HEK293 (cell line): ENCODE measurements at regions not wholly inside any gene's neighbourhood (a gene's known extent, or its start where the extent isn't known, plus 50 kb on each side); places are given as distances from the start of the nearest gene placed in this dataset.

ENCODE experiments used
- CTCF ChIA-PET: fragments of 350-600 bp; formaldehyde crosslinking; extraction: SDS; loops from one replicate; lab custom pipeline; 2021; ENCODE audit warnings: antibody characterized with exemption; lab: Yijun Ruan, JAX
- POLR2A ChIA-PET: fragments of 300-600 bp; formaldehyde crosslinking; extraction: SDS; loops from one replicate; lab custom pipeline; 2020; ENCODE audit warnings: antibody characterized with exemption, inconsistent platforms; lab: Yijun Ruan, JAX
- H3K27ac ChIP-seq: fragments of 200-500 bp; sonication (Bioruptor generic); 2 replicates; pipeline ENCODE4 v1.5.1; 2014; ENCODE audit warnings: low read depth, low read length, control low read depth, inconsistent platforms; ENCODE audit errors: extremely low read depth
- H3K36me3 ChIP-seq, 2 experiments: fragments of 200-500 bp in 1 of 2; sonication (Bioruptor generic) in 1 of 2; 1 replicate in 1 of 2; 2 replicates in 1 of 2; pipeline ENCODE4 v1.5.1; 2014 to 2017; ENCODE audit warnings: inconsistent platforms in 2 of 2, low read length in 2 of 2; ENCODE audit not compliant: control insufficient read depth in 2 of 2, insufficient read depth in 1 of 2
- H3K4me1 ChIP-seq: fragments of 200-500 bp; sonication (Bioruptor generic); 2 replicates; pipeline ENCODE4 v1.5.1; 2014; ENCODE audit warnings: mild to moderate bottlenecking, low read length, inconsistent platforms; ENCODE audit not compliant: control insufficient read depth, insufficient read depth
- H3K4me3 ChIP-seq: 2 replicates; pipeline ENCODE4 v1.5.1; 2011; ENCODE audit warnings: low read depth, mild to moderate bottlenecking, control low read depth, low read length, moderate library complexity
- H3K9me3 ChIP-seq: fragments of 200-500 bp; sonication (Bioruptor generic); 2 replicates; pipeline ENCODE4 v1.5.1; 2014; ENCODE audit warnings: low read depth, low read length, inconsistent platforms; ENCODE audit not compliant: control insufficient read depth, insufficient read depth
- GLIS1 ChIP-seq: fragments of 450-650 bp; formaldehyde crosslinking; IDR thresholded peaks from 2 replicates; pipeline ENCODE4 v1.5.1; 2016; ENCODE audit warnings: missing biosample characterization, missing genetic modification characterization
- HOXD13 ChIP-seq: sonication (generic); formaldehyde crosslinking; IDR thresholded peaks from 2 replicates; pipeline ENCODE4 v1.8.0; 2022; ENCODE audit warnings: missing genetic modification reagents, borderline replicate concordance
- SALL2 ChIP-seq: fragments of 450-650 bp; formaldehyde crosslinking; IDR thresholded peaks from 2 replicates; pipeline ENCODE4 v1.5.0; 2017; ENCODE audit warnings: missing biosample characterization, mild to moderate bottlenecking, missing genetic modification characterization, borderline replicate concordance
- SCRT1 ChIP-seq: fragments of 450-650 bp; formaldehyde crosslinking; IDR thresholded peaks from 2 replicates; pipeline ENCODE4 v1.5.1; 2016; ENCODE audit warnings: missing biosample characterization, missing genetic modification characterization, borderline replicate concordance
- ZNF121 ChIP-seq: fragments of 450-650 bp; formaldehyde crosslinking; IDR thresholded peaks from 2 replicates; pipeline ENCODE4 v1.5.1; 2016; ENCODE audit warnings: missing biosample characterization, missing genetic modification characterization
- ZNF175 ChIP-seq: fragments of 450-650 bp; formaldehyde crosslinking; IDR thresholded peaks from 2 replicates; pipeline ENCODE4 v1.5.1; 2016; ENCODE audit warnings: missing biosample characterization, missing genetic modification characterization
- ZNF391 ChIP-seq: fragments of 450-650 bp; formaldehyde crosslinking; IDR thresholded peaks from 2 replicates; pipeline ENCODE4 v1.5.1; 2016; ENCODE audit warnings: low read depth, missing biosample characterization, missing genetic modification characterization, borderline replicate concordance
- ZNF600 ChIP-seq: fragments of 450-650 bp; formaldehyde crosslinking; IDR thresholded peaks from 2 replicates; pipeline ENCODE4 v1.5.1; 2016; ENCODE audit warnings: missing biosample characterization, missing genetic modification characterization
- ZNF776 ChIP-seq: fragments of 450-650 bp; formaldehyde crosslinking; IDR thresholded peaks from 2 replicates; pipeline ENCODE4 v1.5.0; 2017; ENCODE audit warnings: missing biosample characterization, missing genetic modification characterization, borderline replicate concordance
- ZSCAN30 ChIP-seq: fragments of 450-650 bp; IDR thresholded peaks from 2 replicates; pipeline ENCODE4 v1.5.1; 2018; ENCODE audit warnings: missing biosample characterization, mild to moderate bottlenecking, missing genetic modification characterization, moderate library complexity
- TF ChIP-seq, protein P1 (sequence below): fragments of 450-650 bp; formaldehyde crosslinking; IDR thresholded peaks from 2 replicates; pipeline ENCODE4 v1.5.1; 2016; ENCODE audit warnings: missing biosample characterization, missing genetic modification characterization
- TF ChIP-seq, protein P2 (sequence below): fragments of 450-650 bp; formaldehyde crosslinking; IDR thresholded peaks from 2 replicates; pipeline ENCODE4 v1.5.1; 2016; ENCODE audit warnings: missing biosample characterization, missing genetic modification characterization
- TF ChIP-seq, protein P3 (sequence below): fragments of 450-650 bp; formaldehyde crosslinking; IDR thresholded peaks from 2 replicates; pipeline ENCODE4 v1.5.1; 2016; ENCODE audit warnings: missing biosample characterization, missing genetic modification characterization
- TF ChIP-seq, protein P4 (sequence below): fragments of 450-650 bp; formaldehyde crosslinking; IDR thresholded peaks from 2 replicates; pipeline ENCODE4 v1.5.1; 2016; ENCODE audit warnings: missing biosample characterization, missing genetic modification characterization
- TF ChIP-seq, protein P5 (sequence below): fragments of 450-650 bp; formaldehyde crosslinking; IDR thresholded peaks from 2 replicates; pipeline ENCODE4 v1.5.1; 2016; ENCODE audit warnings: missing biosample characterization, missing genetic modification characterization
- TF ChIP-seq, protein P6 (sequence below): fragments of 450-650 bp; formaldehyde crosslinking; IDR thresholded peaks from 2 replicates; pipeline ENCODE4 v1.5.1; 2016; ENCODE audit warnings: missing biosample characterization, missing genetic modification characterization

DNA sequence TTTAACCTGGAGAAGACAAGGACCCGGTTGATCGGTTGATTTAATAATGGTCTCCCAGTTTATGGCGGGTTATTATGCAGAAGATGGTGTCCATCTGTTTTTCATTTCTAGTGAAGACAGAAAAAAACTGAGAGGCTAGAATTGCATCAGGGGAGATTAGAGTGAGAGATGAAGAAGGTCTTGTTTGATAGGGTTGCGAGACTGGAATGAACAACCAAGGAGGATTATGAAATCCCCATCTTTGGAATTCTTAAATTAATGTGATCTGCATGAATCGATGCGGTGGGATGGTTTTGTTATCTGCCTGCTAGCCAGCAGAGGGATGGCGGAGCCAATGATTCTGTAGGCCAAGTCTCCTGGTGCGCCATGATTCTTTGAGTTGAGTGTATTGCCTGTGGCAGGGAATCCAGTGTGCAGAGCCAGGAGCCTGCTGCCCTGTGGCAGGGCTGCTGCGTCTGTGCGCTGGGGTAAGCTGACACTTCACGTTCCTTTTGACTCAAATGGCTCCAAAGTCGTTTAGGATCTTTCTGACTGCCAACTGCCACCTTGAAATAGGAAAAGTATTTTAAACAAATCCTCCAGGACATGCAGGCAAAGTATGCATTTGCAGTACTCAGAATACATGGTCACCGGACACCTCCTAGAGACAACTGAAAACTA is 200.1 kb downstream of the CLIC5 start (continued):
- TF ChIP-seq, protein P1, sequence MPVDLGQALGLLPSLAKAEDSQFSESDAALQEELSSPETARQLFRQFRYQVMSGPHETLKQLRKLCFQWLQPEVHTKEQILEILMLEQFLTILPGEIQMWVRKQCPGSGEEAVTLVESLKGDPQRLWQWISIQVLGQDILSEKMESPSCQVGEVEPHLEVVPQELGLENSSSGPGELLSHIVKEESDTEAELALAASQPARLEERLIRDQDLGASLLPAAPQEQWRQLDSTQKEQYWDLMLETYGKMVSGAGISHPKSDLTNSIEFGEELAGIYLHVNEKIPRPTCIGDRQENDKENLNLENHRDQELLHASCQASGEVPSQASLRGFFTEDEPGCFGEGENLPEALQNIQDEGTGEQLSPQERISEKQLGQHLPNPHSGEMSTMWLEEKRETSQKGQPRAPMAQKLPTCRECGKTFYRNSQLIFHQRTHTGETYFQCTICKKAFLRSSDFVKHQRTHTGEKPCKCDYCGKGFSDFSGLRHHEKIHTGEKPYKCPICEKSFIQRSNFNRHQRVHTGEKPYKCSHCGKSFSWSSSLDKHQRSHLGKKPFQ, result no peak
- TF ChIP-seq, protein P2, sequence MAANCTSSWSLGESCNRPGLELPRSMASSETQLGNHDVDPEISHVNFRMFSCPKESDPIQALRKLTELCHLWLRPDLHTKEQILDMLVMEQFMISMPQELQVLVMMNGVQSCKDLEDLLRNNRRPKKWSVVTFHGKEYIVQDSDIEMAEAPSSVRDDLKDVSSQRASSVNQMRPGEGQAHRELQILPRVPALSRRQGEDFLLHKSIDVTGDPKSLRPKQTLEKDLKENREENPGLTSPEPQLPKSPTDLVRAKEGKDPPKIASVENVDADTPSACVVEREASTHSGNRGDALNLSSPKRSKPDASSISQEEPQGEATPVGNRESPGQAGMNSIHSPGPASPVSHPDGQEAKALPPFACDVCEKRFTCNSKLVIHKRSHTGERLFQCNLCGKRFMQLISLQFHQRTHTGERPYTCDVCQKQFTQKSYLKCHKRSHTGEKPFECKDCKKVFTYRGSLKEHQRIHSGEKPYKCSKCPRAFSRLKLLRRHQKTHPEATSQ (tag by site-specific recombination), result no peak
- no peak for TF ChIP-seq GLIS1 (tag by site-specific recombination)
- TF ChIP-seq ZNF121 (tag by site-specific recombination), result no peak
- no peak for TF ChIP-seq ZSCAN30 (tag by site-specific recombination)
- TF ChIP-seq SALL2 (tag by site-specific recombination), result no peak
- no peak for TF ChIP-seq ZNF391
- TF ChIP-seq HOXD13, result no peak
- TF ChIP-seq, protein P3, sequence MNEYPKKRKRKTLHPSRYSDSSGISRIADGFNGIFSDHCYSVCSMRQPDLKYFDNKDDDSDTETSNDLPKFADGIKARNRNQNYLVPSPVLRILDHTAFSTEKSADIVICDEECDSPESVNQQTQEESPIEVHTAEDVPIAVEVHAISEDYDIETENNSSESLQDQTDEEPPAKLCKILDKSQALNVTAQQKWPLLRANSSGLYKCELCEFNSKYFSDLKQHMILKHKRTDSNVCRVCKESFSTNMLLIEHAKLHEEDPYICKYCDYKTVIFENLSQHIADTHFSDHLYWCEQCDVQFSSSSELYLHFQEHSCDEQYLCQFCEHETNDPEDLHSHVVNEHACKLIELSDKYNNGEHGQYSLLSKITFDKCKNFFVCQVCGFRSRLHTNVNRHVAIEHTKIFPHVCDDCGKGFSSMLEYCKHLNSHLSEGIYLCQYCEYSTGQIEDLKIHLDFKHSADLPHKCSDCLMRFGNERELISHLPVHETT (tag by site-specific recombination), result no peak
- TF ChIP-seq ZNF600 (tag by site-specific recombination), result no peak
- TF ChIP-seq ZNF175 (tag by site-specific recombination), result no peak
- TF ChIP-seq, all 188 proteins: peak for 0

DNA sequence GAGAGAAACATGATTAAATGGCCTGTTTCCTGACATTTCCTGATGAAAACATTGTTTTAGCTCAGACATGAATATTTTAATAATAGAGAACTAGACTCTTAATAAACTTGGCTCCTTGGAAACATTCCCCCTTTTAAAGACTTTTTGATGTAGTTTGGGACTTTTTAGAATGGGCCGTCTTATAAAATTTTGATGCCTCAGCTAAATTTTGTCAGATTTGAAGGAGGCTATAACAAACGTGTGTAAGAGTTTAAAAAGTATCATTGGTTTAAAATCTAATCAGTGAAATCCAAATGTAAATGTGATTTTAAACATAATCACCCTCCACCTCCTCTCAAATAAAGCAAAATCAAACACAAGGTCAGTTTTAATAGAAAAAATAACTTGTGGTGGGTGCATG is 200.9 kb downstream of the CLIC5 start:
- ChIA-PET POLR2A (no interaction called here), CTCF (interaction anchor here (0.6 to 0.9 kb wide), 3 partner anchors 11 to 42 kb away, joined by 3 to 5 read pairs (median 4); no protein-coding TSS in a partner anchor)
- Histone ChIP-seq H3K4me3 (no peak overlapping the region), H3K4me1 (peaks cover 4% of the 10 kb centered on the region; the same call in 1 of the 2 replicates), H3K27ac (no peak overlapping the region), H3K9me3 (no peaks in the 10 kb centered on the region), H3K36me3 (no peaks in the 10 kb centered on the region)
- TF ChIP-seq, protein P4, sequence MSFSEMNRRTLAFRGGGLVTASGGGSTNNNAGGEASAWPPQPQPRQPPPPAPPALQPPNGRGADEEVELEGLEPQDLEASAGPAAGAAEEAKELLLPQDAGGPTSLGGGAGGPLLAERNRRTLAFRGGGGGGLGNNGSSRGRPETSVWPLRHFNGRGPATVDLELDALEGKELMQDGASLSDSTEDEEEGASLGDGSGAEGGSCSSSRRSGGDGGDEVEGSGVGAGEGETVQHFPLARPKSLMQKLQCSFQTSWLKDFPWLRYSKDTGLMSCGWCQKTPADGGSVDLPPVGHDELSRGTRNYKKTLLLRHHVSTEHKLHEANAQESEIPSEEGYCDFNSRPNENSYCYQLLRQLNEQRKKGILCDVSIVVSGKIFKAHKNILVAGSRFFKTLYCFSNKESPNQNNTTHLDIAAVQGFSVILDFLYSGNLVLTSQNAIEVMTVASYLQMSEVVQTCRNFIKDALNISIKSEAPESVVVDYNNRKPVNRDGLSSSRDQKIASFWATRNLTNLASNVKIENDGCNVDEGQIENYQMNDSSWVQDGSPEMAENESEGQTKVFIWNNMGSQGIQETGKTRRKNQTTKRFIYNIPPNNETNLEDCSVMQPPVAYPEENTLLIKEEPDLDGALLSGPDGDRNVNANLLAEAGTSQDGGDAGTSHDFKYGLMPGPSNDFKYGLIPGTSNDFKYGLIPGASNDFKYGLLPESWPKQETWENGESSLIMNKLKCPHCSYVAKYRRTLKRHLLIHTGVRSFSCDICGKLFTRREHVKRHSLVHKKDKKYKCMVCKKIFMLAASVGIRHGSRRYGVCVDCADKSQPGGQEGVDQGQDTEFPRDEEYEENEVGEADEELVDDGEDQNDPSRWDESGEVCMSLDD, result no peak
- TF ChIP-seq, protein P5, sequence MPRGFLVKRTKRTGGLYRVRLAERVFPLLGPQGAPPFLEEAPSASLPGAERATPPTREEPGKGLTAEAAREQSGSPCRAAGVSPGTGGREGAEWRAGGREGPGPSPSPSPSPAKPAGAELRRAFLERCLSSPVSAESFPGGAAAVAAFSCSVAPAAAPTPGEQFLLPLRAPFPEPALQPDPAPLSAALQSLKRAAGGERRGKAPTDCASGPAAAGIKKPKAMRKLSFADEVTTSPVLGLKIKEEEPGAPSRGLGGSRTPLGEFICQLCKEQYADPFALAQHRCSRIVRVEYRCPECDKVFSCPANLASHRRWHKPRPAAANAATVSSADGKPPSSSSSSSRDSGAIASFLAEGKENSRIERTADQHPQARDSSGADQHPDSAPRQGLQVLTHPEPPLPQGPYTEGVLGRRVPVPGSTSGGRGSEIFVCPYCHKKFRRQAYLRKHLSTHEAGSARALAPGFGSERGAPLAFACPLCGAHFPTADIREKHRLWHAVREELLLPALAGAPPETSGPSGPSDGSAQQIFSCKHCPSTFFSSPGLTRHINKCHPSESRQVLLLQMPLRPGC (tag by site-specific recombination), result no peak
- TF ChIP-seq SCRT1 (tag by site-specific recombination), result no peak
- TF ChIP-seq, protein P2 (tag by site-specific recombination), result no peak
- TF ChIP-seq, protein P6, sequence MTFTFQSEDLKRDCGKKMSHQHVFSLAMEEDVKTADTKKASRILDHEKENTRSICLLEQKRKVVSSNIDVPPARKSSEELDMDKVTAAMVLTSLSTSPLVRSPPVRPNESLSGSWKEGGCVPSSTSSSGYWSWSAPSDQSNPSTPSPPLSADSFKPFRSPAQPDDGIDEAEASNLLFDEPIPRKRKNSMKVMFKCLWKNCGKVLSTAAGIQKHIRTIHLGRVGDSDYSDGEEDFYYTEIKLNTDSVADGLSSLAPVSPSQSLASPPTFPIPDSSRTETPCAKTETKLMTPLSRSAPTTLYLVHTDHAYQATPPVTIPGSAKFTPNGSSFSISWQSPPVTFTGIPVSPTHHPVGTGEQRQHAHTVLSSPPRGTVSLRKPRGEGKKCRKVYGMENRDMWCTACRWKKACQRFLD (tag by site-specific recombination), result no peak
- no peak for TF ChIP-seq ZNF776 (tag by site-specific recombination)
- TF ChIP-seq, all 188 proteins: peak for 0
